HFF-Myc (cell line): ENCODE measurements at regions not wholly inside any gene's neighbourhood (a gene's known extent, or its start where the extent isn't known, plus 50 kb on each side); places are given as distances from the start of the nearest gene placed in this dataset.

Experiments
- DNase-seq: peaks from one replicate; pipeline ENCODE4 v3.0.0-alpha.2; 2011; ENCODE audit warnings: low read depth; ENCODE audit errors: extremely low read depth
- H3K4me3 ChIP-seq: replicated peaks from 2 replicates; pipeline ENCODE4 v1.5.1; 2011; ENCODE audit warnings: low read depth, mild to moderate bottlenecking, control low read depth, low read length
- TF ChIP-seq, protein P1 (sequence below): IDR thresholded peaks from 2 replicates; pipeline ENCODE4 v1.5.1; 2012; ENCODE audit warnings: mild to moderate bottlenecking, low read depth, low read length, control low read depth; ENCODE audit errors: missing control alignments

DNA sequence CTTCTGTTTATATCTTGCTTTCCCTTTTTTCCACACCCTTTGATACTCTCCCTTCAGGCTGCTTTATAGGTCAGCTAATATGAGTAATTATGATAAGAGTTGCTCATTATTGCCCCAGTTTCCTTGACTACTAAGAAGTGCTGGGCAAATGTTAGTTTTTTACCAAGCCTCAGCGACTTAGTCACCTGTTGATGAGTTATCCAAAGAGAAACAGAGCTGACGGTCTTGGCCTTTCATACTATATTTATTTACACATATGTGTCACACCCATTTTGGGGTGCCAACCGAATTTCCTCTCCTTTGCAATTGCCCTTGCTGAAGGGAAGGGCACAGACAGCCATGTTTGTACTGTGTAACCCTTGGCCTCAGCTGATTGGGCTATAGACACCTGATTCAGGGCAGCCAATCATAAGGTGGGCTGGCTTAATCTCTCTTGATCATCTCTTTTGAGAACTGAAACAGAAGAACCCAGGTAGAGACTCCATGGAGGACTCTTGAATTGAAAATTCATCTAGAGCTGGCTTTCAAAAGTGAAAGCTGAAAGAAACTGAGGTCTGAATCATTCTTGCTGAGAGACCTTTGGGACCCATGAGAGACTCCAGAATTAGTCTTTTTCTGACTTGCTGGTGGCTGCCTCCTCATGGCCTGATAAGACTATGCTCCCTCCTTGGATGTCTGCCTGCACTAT is 111.7 kb upstream of the RPS6KA3 start:
- TF ChIP-seq, protein P1, sequence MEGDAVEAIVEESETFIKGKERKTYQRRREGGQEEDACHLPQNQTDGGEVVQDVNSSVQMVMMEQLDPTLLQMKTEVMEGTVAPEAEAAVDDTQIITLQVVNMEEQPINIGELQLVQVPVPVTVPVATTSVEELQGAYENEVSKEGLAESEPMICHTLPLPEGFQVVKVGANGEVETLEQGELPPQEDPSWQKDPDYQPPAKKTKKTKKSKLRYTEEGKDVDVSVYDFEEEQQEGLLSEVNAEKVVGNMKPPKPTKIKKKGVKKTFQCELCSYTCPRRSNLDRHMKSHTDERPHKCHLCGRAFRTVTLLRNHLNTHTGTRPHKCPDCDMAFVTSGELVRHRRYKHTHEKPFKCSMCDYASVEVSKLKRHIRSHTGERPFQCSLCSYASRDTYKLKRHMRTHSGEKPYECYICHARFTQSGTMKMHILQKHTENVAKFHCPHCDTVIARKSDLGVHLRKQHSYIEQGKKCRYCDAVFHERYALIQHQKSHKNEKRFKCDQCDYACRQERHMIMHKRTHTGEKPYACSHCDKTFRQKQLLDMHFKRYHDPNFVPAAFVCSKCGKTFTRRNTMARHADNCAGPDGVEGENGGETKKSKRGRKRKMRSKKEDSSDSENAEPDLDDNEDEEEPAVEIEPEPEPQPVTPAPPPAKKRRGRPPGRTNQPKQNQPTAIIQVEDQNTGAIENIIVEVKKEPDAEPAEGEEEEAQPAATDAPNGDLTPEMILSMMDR = no peak
- no peak overlapping the region for H3K4me3 ChIP-seq
- no peak for DNase-seq

DNA sequence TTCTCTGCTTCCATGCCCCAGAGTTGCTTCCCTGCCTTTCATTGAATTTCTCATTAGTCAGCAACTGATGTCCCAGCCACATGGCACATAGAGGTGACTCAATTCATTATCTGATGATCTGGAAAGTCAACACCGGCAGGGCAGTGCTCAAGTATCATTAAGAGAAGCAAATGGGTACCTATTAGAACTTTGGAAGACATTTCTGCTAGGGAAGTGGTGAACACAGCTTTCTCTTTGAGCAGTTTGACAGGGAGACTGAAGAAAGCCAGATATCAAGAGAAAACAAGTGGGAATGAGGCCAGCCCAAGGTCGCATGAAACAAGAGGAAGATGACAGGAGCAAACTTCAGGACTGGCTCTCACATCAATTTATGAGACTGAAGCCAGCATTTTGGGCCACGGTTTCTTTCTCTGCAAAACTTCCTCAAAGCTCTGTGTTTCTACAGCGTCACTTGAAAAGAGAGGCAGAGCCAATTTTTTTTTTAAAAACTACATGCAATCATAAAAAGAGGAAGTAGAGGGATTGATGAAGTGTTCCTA is 108.3 kb upstream of the RPS6KA3 start:
- TF ChIP-seq, protein P1 = no peak
- no peak for DNase-seq
- H3K4me3 ChIP-seq = no peak overlapping the region

DNA sequence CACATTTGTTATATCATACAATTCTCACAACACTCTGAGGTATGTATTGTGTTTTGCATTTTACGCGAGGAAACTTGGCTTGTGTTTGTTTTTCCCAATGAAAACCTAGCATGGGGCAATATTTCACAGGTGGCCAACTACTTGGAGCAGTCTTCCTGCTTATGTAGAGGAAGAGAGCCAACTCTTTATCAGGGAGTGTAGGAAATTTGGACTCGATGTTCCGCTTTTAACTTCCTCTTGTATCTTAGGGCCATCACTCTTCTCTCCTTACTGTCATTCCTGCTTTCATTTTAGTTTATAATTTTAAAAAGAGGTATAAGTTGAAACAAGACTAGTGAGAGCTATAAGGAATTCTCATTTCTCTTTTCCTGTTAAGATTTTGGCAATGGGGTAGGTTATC is 107.7 kb upstream of the RPS6KA3 start:
- DNase-seq = no peak
- TF ChIP-seq, protein P1 = no peak
- H3K4me3 ChIP-seq = no peak overlapping the region

DNA sequence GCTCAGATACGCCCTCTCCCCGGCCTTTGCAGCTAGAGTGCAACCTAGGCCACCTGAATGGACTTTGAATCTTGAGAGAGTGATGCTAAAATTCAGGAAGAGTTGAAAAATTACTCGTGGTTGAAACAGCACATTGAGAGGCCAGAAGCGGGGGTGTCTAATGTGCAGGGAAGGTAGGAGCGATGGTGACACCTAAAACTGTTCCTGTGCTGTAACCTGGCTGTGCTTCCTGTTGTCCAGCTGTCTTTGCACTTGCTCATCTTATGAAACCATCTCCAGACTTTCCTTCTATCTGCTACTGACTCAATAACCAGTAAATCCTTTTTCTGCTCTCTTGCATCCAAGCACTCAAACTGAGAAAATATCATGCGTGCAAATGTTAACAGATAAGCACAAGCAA is 106.4 kb upstream of the RPS6KA3 start:
- DNase-seq = no peak
- TF ChIP-seq, protein P1 = no peak
- H3K4me3 ChIP-seq = no peak overlapping the region

DNA sequence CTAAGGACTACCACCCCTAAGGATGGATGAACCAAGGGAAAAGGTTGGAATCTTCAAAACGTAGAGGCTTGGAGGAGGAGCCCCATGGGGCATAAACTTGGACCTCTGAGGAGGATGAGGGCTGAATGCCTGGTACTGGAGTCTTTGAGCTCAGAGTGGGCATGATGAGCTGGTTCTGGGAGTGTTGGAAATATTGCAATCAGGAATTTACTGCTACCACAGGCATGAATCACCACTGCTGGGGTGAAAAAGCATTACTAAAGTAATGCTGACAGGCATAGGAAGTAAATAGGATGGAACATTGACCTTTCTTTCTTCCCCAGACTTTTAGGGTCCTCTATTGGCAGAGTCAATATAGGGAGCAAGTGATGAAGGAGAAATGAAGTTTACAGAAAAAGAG is 105.8 kb upstream of the RPS6KA3 start:
- TF ChIP-seq, protein P1 = no peak
- no peak overlapping the region for H3K4me3 ChIP-seq
- DNase-seq = no peak

DNA sequence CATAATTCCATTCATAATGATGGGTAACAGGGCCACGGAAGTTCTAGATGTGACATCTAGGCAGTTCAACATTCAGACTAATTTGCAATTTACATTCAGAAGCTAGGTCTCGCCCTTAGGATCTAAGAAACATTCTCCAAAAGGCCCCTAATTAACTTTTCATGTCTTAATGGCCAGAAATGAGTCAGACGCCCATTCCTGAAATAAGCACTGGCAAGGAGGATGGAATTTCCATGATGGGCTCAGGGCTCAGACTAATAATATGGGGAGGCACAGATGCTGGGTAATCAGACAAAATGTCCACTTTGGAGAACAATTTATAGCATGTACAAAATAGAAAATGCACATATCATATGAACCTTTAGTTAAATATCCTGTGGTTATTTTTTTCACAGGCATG is 102.8 kb upstream of the RPS6KA3 start:
- TF ChIP-seq, protein P1 = no peak
- H3K4me3 ChIP-seq = no peak overlapping the region
- no peak for DNase-seq

DNA sequence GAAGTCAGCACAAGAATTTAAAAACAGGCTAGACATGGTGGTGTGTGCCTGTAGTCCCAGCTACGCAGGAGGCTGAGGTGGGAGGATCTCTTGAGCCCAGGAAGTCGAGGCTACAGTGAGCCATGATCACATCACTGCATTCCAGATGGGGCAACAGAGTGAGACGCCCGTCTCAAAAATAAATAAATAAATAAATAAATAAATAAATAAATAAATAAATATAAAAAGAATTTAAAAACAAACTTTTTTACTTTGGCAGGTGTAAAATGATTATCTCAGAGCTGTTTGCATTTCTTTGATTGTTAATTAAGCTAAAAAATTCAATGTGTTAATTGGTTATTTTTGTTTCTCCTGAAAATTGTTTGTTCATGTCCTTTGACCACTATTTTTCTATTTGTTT is 97.5 kb upstream of the RPS6KA3 start:
- DNase-seq = no peak
- TF ChIP-seq, protein P1 = no peak
- no peak overlapping the region for H3K4me3 ChIP-seq
